Hematopoietic multipotent progenitor cell treated with erythropoietin and hydrocortisone succinate and interleukin-3 and kit ligand, for 15 days (in vitro differentiated cells): ENCODE measurements at regions not wholly inside any gene's neighbourhood (a gene's known extent, or its start where the extent isn't known, plus 50 kb on each side); places are given as distances from the start of the nearest gene placed in this dataset.
"Not testable (repeated sequence)": the region's sequence is repeated elsewhere in the genome, so short reads cannot be mapped to it uniquely, and the experiment has no call there.

Experiments used
- DNase-seq: peaks from one replicate; pipeline ENCODE4 v3.0.0-alpha.2; 2015; ENCODE audit warnings: low spot score

- not testable (repeated sequence) for DNase-seq
Observed at GRCh38 chr5:148744380-148744779, 82.0 kb upstream of the ADRB2 start.

DNA sequence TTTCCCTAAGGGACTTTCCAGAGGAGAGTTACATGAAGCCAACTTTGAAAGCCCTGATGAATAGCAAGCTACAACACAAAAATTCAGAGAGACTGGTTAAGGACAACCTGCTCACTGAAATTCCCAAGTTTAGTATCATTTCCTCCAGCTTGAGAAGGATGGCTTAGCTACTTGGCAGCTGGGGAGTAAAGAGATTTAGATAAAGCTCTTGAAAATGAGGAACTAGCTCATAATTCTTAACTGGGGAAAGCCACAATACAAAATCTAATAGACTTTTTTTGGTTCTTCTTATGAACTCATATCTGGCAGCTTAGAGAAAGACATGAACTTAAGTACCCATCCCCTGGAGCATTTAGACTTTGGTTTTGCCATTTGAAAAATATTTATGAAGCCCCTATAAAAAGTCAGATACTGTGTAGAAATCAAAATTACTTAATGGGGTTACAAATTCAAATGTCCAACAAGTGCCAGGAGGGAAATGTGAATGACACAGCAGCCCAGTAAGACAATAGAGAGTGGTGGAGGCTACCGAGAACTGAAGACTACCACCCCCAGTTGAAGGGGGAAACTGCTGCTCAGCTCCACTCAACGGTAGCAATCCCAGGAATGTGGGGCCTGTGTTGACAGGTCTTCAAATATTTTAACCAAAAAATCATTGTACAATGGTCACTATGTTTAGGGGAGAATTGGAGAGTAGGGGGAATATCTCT lies 79.4 kb upstream of the ADRB2 start:
- DNase-seq: no peak

- DNase-seq: no peak
Observed at GRCh38 chr5:148747536-148747906, 78.9 kb upstream of the ADRB2 start.

DNA sequence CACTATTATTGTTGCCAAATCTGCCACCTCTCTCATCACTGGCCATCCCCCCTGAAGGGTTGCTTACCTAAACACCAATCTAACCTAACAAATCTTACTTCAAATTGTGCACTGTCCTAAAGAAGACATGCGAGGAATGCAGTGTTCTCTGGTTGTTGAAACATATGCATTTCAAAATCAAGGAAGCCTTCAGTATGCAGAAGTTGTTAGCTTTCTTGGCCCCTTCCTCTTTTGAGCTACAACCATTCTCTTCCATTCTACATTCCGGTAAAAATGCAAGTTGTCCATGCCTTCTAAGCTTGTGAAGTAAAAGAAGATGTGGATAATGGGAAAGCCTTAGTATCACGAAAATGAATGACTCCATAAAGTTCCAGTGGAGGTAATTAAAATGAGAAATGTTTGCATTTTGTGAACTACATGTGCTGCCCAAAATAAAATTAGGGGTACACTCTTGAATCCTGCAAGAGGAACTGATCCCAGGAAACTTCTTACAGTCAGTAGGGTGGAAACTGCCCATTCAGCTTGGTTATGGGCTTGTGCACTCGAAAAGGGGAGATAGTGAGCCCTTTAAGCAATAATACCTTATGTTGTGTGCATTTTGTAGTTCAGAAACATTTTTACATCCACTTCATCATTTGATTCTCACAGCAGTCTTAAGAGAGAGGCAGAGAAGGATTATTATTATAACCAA lies 77.6 kb upstream of the ADRB2 start:
- DNase-seq: no peak

GRCh38 chr5:148750614-148751013 lies 75.8 kb upstream of the ADRB2 start:
- no peak for DNase-seq

DNA sequence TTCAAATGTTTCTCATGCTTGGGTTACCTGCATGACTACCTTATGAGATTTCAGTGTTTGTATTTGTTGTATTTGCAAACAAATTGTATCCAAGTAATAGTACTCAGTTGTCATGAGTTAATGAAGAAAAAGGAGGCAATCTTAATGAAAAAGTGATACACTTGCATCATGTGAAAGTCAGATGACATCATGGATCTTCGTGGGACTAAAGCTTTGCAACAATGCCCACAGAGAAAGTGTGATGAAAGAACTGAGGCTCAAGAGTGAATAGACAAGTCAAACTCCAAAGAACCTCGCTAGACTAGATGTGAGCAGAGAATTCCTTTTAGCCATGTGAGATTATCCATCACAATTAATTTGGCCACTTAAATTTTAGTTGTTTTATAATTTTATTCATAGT lies 75.4 kb upstream of the ADRB2 start:
- no peak for DNase-seq

DNA sequence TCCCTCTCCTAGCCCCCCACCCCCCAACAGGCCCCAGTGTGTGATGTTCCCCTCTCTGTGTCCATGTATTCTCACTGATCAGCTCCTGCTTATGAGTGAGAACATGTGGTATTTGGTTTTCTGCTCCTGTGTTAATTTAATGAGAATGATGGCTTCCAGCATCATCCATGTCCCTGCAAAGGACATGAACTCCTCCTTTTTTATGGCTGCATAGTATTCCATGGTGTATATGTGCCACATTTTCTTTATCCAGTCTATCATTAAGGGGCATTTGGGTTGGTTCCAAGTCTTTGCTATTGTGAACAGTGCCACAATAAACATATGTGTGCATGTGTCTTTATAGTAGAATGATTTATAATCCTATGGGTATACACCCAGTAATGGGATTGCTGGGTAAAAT lies 74.0 kb upstream of the ADRB2 start:
- not testable (repeated sequence) for DNase-seq

- DNase-seq: no peak
Observed at GRCh38 chr5:148759101-148759500, 67.3 kb upstream of the ADRB2 start.

- no peak for DNase-seq
Observed at GRCh38 chr5:148760945-148761638, 65.3 kb upstream of the ADRB2 start.

DNA sequence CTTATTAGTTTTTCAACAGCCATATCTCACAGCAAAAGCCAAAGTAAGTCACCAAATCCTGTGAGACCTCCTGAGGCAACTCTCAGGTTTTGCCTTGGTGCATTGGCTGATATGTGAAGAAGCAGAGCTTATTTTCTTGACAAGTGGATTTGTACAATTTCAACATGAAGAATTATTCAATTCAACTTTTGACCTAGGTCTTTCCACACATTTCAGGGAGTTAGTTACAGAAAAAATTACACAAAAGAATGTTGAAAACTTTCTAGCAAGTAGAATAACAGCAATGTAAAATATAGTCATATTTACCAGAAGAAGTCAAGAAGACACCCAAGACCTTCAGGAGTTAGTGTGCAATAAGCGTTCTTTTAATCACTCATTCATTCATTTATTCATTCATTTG lies 62.4 kb upstream of the ADRB2 start:
- no peak for DNase-seq

DNA sequence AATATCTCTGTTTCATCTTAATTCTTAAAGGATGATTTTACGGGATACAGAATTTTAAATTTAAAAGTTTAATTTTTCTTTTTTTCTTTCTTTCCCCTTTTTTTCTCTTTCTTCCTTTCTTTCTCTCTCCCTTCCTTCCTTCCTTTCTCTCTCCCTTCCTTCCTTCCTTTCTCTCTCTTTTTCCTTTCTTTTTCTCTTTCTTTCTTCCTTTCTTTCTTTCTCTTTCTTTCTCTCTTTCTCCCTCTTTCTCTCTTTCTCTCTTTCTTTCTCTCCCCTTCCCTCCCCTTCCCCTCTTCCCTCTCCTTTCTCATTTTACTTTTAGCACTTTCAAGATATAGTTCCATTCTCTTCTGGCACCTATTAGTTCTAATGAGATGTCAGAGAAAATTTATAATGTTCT lies 61.4 kb upstream of the ADRB2 start:
- no peak for DNase-seq

GRCh38 chr5:148768806-148769415 lies 57.5 kb upstream of the ADRB2 start:
- DNase-seq: no peak

- DNase-seq: no peak
Observed at GRCh38 chr5:148769941-148770340, 56.5 kb upstream of the ADRB2 start.

DNA sequence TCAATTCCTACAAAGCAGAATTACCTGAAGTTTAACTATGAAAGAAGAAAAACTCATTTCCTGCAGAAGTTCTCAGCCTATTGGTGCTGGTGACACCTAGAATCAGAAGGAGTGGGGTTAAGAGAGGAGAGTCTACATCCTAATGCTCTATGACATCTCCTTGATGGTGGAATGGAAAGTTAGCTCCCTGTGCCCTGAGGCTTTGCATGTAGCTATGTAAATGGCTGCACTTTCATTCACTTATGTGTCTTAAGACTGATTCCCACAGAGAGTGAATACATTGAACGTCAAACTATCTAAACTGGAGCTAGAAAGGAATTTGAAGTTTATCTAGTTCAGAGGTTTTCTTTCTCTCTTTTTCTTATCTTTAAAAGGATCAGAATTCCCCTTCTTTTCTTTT lies 52.1 kb upstream of the ADRB2 start:
- DNase-seq: no peak

GRCh38 chr5:148776261-148776660 lies 50.1 kb upstream of the ADRB2 start:
- no peak for DNase-seq
